ENCODE measurements at regions not wholly inside any gene's neighbourhood (a gene's known extent, or its start where the extent isn't known, plus 50 kb on each side); places are given as distances from the start of the nearest gene placed in this dataset.

DNA sequence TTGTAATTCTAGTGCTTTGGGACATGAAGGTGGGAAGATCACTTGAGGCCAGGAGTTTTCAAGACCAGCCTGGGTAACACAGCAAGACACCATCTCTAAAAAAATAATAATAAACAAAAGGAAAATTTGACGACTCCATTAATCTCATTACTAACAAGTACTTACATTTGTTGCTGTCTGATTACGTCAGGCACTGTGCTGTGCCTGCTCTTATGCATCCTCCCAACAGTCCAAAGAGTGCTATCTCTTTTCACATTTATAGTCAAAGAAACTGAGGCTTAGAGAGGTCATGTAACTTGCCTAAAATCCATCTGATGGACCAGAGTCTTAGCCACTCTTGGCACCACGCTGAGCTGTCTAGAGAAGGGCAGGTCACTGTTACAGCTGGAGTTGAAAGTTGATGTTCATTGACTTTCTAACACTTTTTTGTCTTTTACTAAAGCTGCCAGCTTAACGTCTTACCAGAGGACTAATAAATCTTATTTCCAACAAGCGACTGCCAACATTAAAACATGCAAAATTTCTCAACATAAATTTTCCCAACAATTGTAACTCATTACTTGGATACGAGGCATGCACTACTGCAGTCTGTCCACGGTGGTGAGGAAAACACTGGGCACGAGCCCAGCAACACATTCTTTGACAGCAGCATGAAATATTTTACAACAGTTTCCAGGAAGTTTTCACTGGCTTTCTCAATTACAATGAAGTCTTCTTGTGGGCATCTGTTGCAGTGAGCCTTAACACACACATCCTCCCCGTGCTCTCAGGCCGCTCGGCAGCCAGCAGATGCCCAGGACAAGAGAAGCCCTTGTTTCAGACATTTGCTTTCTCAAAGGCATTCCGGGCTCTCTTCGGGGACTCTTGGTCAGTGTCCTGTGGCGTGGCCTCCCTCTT, 262.9 kb upstream of the PROX1 start:
- peak; percentile 64 for DNase-seq

DNA sequence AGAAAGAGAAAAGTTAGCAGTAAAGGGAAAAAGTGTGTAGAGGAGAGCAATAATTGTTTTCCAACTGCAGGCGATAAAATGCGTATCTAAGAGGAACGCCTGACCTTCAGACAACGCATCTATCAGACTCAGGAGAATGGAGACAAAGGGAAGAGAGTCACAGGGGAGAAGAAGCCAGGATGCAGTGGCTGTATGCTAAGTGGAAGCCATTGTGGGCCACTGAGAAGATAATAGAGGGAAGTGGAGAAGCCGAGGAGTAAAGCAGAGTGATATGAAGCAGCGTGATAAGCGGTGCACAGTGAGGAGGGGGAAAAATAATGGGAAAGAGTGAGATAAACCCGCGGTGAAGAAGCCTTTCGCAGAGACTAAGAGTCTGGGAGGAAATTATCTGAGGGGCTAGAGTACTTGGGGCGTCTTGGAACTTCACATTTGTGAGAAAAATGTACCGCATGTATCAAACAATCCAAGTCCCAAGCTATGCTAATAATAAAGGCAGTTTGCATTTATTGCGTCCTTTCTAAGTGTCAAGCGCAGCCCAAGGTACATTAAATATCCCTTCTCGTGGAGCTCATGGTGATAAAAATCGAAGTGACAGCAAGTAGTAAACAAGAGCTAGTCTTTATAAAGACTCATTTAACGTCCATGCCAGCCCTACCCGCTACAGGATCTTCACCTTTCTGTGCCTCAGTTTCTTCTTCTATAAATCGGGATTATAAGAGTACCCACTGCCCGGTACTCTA, 259.8 kb upstream of the PROX1 start:
- DNase-seq = no peak

DNA sequence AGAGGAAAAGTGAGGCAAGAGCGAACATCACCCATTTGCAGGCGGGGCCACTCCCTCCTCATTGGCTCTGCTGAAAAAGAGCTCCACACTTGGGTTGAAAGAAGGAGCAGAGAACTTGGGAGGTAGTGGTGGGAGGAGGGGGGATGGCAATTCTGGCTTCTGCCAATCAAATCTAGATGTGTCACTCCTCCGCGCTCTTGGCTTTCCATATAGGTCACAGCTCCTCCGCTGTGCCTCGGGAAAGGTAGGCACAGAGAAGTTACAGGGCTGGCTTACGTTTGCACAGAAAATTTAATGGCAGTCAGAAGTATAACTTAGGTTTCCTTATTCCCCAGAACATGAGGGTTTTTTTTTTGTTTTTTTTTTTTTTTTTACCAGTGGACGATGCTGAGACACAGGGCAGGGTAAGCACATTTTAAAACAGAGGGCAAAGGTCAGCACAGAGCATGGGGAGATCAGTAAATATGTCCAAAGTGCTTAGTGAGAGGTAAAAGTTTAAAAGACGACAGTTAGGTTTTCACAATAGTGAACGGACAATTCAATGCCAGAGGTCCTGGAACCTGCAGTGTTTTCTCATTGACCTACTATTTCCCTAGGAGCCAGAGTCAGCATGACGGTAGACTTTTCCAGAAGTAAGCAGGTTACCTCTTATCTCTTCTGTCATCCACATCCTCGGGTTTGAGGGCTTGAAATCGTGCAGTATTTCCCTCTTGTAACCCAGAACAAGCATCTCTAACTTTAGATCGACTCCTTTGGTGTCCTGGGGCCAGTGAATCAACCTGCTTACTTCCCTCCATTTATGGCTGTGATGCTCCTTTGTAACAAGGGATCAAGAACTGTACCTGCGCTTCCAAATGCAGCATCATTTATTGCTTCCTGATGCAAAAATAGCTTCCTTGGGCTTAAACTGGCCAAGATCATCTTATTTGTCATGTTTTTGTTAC, 258.9 kb upstream of the PROX1 start:
- no peak for DNase-seq

DNA sequence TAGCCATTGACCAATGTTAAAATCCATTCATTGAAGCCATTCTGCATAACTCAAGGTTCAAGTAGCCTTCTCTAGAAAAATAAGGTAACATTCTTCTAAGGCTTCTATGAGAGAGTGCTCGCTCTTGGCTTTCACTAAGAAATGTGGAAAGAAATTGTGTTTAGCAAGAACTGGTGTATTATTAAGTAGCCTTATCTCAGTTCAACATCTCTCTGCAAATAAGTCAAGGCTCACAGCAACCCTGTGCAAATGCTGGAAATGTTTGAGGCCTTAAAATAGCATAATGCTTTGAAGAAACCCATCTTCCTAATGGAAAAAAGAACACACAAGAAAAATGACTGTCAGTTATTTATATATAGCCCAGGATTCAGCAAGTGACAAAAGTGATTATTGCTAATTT, 254.1 kb upstream of the PROX1 start:
- no peak for DNase-seq

DNA sequence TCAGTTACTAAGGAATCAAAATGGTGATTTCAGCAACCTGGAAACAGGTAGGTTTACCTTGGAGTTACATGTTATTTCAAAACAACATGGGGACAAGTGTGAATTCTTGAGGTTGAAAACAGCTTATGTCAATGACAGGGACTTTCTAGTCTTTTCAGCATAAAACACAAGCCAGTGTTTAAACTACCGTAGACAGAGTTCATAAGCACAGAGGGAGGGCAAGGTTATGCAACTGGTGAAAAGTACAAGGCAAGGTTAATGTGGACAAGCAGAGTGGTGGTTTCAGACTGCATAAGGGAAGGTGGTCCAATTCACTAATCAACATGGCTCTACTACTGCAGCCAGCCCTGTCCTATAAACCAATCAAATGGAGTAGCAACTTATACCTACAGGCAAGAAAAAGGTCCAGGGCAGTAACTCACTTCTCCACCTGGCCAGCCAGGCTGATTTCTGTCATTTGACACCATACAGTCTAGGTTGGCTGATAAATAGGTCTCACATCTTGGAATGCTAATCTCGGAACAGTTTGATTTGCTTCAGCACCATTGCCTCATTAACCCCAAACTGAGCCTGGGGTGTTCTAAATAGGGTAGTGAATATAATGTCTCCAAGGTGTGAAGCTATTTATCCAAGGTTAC, 250.3 kb upstream of the PROX1 start:
- DNase-seq = peak; percentile 15

DNA sequence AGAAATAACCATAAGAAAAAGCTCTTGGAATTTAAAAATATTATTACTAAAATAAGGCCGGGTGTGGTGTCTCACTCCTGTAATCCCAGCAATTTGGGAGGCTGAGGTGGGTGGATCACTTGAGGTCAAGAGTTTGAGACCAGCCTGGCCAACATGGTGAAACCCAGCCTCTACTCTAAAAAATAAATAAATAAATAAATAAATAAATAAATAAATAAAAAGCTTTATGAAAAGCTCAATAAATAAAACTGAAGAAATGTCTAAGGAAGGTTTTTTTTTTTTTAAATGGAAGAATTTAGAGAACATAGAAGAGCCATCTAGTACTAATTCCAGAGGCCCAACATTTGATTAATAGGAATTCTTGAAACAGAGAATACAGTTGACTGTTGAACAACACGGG, 249.1 kb upstream of the PROX1 start:
- DNase-seq = no peak

DNA sequence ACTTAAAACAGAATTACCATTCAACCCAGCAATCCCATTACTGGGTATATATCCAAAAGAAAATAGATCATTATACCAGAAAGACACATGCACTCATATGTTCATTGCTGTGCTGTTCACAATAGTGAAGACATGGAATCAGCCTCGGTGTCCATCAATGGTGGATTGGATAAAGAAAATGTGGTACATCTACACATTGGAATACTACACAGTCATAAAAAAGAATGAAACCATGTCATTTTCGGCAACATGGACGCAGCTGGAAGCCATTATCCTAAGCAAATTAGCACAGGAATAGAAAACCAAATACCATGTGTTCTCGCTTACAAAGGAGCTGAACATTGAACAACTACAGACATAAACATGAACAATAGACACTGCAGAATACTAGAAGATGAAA, 244.8 kb upstream of the PROX1 start:
- no peak for DNase-seq

DNA sequence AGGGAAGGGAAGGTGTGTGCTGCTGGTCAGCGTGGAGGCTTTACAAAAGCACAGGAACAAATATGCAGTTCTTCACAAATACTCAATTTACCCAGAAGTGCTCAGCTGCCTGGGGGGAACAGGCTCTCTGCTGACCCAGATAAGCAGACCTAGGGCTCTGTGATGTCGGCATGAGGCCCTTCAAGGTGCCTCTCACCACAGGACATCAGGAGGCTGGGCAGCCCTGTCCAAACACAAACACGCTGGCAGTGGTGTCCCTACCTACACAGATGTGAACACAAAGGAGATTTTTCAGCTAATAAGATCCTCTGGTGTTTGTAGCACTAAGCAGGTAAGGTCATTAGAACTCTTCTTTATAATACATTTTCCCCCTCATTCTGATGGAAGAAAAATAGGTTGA, 243.0 kb upstream of the PROX1 start:
- no peak for DNase-seq

DNA sequence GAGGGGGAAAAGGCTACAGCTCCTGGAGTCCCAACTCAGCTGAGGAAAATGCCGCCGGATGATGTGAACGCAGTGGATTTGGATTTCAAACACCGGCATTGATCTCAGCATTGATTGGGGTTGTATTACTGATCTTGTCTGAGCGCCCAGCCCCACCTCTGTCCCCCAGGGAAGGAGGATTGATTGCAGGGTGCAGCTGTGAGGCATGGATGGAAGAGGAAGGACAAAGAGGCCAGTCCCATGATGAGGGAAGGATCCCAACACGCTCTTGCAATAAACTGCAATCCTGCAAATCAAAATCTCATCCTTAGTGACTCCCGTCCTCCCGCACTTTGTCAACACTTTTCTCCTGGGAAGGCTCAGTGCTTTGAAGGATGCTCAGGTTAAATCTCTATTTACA, 242.3 kb upstream of the PROX1 start:
- no peak for DNase-seq

DNA sequence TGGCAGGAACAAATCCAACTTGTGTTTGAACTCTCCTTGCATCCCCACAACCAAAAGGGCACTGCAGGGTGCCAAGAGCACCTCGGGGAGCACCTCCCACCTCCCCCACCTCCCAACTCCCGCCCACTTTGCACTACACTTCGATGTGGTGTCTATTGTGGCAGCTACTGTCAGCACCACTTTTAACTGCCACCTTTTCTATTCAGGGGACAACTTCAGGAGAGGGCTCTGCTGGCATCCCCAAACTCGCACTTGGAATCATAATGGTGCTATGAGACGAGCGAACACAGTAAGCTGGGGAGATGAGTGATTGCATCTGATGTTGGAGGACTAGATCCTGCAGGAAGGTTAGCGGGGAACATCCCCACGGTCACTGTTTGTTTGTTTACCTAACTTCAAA, 238.2 kb upstream of the PROX1 start:
- DNase-seq = no peak

DNA sequence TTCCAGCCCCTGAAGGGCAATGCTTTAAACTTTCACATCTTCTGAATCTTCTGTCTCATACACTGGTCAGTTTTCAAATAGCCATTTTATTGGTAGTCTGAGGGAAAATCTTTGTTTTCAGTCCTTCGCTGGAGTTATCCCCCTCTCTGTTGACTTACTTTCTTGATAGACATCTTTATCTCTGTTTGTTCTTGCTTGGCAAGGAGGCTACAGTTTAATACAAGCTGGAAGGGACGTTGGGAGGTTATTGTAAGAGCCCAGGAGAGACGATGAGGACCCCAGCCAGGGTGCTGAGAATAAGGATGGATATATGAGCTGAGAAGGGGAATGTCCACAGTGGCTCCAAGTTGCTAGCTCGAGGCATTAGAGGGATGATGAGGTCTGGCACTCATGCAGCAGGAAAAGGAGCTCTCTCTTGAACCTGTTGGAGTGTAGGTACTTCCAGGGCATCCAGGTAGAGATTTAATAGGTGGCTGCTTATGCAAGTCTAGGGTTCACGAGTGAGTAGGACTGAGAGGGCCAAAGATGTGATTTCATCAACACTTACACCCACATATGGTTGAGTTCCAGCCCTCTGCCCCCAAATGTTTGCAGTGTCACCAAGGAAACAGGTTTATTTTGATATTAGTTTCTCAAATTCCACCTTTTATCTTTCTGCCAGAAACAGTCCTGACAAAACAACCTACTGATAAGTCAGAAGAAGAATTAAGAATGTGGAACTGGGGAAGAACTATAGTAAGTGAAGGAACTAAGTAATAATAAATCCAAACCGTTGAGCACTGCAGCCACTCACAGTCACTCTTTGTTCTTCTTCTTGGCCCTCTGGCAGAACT, 237.3 kb upstream of the PROX1 start:
- DNase-seq = no peak

DNA sequence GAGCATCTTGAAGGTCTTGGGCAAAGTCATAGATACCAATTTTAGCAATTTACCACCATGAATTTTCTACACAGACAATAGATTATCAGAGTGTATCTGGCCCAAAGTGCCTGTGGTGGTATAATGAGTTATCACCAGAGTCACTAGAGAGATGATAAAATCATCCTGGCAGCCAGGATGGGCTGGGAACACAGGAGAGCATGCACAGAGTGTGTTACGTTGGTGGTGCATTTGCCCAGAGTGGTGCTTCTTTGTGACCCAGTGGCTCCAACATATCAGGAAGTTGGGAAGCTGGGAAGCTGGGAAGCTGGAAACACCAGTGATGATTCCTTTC, 236.7 kb upstream of the PROX1 start:
- DNase-seq = no peak

DNA sequence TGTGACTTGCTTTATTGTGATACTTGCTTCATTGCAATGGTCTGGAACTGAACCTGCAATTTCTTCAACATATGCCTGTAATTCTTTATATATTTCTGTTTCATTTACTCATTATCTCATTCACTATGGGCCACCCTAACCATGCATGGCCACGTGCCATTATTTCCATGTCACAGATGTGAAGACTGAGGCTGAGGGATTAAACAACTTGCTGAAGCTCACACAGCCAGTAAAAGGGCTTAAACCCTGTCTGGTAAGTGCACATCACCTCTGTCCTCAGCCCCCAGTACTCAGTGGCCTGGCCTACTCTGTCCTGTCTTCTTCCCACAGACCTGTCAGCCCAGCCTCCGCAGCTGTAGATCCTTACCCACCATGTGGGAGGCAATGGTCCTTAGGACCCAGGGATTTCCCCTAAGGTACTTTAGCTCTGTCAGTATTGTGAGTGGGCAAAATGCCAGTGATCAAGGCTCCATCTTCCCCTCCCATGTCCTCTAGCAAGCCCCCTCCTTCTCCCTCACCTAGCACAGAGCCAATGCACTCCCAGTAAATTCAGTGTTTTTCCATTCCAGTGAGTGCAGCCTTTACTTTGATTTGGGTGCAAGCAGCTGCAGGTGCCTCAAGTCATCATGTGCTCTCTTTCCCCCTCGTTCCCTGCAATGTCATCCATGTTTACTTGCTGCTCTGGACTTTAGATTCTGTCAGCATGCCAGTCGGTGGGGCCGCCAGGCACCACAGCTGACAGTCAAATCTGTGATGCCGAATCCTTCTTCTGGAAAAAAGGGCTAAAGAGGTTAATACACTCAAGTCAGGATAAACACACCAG, 228.2 kb upstream of the PROX1 start:
- DNase-seq = no peak

DNA sequence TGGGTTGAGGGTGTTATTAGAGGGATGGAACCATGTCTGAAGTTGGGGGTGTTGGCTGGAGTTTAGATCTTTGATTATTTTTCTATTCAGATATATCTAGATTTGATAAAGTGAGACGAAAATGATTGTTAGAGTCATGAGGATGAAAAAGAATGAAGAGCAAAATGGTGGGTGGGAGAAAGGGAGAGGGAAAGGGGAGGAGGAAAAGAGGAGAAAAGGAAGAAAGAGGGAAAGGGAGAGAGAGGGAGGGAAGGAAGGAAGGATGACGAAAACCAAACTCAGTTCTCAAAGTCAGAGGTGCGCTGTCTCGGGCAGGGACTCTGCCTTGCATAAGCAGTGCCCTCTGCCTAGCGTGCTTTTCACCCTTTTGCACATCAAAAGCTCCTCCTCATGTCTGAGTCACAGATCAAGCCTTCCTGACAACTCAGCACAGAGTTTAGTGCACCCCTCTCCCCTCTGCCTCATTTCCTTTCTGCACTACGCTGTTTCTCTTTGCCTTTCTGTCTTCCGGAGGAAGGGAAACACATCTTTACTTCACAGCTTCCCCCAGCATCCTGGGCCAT, 225.8 kb upstream of the PROX1 start:
- no peak for DNase-seq

DNA sequence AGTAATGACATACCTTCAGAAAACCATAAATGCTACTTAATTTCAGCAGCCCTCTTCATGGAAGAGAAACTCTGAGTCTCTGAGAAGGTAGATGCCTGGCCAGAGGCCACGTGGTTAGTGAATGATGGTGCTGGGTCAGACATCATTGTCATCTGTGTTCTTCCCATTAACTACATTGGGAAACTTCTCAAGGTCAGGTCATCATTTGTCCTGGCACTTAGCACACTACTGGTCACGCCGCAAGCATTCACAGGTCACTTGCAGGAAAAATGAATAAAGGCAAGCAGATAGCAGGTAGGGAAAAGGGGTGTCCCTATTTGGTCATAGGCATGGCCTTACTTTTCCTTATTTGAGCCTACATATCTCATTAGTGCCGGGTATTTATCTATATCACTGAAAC, 220.1 kb upstream of the PROX1 start:
- DNase-seq = no peak

DNA sequence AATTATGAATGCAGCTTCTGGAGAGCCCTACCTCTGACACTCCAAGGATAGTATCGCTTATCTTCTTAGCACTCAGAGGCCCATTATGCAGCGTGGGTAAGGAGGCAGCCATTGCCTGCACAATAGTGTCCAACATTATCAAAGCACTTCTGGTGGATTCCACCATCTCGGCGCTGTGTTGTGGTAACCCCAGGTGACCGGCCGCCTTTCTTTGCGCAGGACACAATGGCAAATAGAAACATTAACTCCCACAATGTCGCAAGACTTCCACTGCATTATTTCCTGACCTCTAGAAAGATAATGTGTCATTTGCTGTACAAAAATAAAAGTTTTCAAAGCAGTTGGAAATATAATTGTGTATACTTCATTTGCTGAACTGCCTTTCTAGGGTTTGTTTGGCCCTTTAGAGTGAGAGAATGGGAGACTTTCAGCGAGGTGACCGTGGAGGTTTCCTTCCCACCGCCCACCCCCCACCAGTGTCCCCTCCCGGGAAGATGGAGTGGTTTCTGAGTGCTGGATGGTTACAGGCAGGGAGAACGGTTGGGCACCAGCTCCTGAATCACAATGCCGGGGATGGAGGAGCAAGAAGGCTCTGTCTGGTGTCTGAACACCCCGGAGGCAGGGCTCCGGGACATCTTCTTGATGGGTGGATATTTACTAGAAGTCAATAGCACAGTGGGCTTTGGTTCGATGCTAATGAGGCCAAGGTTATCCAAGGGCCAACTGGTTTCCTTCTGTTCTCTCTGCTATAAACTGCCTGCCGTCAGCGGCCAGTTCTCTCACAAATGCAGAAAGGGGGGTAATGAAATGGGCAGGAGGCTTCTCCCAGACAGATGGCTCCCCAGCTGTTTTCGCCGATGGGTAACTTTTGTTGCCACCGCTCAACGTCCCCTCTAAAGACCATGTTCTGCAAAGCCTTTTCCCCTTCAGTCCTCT, 215.4 kb upstream of the PROX1 start:
- no peak for DNase-seq

DNA sequence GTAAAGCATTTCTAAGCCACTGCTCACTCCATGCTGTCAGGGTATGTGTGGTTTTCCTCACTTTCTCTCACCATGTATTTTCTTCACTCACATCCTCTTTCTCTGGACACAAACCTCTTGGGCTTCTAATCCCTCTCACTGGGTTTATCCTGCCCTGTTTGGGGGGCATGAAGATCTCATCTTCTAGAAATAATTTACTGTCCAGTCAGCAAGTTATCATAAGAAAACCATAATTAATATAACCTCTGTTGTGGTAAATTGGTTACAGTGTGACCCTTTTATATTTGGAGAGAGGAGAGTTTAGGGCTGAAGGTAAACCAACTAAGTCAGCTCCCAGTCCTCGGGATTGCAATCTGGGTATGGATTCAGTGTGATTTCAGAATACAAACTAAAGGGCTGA, 213.8 kb upstream of the PROX1 start:
- DNase-seq = no peak

DNA sequence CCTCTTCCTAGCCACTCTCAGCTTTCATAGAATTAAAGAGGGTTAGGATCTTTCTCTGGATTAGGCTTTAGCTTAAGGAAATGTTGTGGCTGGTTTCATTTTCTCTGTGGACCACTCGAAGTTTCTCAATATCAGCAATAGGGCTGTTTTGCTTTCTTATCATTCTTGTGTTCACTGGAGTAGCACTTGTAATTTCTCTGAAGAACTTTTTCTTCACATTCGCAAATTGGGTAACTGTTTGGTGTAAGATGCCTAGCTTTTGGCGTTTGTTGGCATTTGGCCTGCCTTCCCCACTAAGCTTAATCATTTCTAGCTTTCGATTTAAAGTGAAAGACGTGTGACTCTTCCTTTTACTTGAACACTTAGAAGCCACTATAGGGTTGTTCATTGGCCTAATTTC, 210.8 kb upstream of the PROX1 start:
- DNase-seq = no peak

DNA sequence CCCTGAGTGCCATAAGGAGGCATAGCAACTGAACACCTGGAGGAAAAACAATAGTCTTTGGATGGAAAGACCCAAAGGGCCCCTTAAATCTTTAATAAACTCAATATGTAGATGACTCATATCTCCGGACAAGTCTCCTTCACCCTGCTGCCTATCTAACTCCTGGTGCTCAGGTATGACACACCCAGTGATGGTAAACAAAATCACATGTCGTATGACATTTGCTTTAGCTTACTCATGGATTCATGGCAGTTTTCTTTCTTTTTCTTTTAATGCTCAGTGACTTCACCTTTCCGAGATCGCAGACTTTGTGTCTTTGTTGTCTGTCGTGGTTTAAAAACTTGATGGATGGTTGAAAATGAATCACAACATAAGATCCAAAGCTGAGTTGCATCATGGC, 208.5 kb upstream of the PROX1 start:
- no peak for DNase-seq

Data from renal pelvis (tissue), 1 donor.